ENCODE measurements at regions not wholly inside any gene's neighbourhood (a gene's known extent, or its start where the extent isn't known, plus 50 kb on each side); places are given as distances from the start of the nearest gene placed in this dataset.

DNA sequence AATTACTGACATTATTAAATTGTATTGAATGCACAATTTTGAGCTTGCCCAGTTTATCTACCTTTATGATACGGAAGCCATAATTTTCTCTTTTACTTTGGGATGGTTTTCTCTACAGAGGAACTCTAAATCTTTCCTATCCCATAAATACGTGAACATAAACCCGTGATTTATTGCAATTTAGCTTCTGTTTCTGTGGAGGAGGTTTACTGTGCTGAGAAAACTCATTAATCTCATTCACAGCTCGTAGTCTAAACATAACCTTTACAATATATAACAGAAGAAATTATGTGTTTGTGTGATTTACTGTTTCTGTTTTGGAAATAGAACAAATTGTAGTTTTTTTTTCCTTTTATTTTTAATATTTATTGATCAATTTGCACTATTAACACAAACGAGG is 207.1 kb upstream of the PCDH9 start:
- TF ChIP-seq, protein P1, sequence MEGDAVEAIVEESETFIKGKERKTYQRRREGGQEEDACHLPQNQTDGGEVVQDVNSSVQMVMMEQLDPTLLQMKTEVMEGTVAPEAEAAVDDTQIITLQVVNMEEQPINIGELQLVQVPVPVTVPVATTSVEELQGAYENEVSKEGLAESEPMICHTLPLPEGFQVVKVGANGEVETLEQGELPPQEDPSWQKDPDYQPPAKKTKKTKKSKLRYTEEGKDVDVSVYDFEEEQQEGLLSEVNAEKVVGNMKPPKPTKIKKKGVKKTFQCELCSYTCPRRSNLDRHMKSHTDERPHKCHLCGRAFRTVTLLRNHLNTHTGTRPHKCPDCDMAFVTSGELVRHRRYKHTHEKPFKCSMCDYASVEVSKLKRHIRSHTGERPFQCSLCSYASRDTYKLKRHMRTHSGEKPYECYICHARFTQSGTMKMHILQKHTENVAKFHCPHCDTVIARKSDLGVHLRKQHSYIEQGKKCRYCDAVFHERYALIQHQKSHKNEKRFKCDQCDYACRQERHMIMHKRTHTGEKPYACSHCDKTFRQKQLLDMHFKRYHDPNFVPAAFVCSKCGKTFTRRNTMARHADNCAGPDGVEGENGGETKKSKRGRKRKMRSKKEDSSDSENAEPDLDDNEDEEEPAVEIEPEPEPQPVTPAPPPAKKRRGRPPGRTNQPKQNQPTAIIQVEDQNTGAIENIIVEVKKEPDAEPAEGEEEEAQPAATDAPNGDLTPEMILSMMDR (IDR thresholded peaks at IDR 0.05; ENCODE audit: low read depth, low read length) = no peak
- TF ChIP-seq, protein P2, sequence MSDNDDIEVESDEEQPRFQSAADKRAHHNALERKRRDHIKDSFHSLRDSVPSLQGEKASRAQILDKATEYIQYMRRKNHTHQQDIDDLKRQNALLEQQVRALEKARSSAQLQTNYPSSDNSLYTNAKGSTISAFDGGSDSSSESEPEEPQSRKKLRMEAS (IDR thresholded peaks at IDR 0.05; ENCODE audit: low read depth, low read length) = no peak
- no peak for TF ChIP-seq MYC (IDR thresholded peaks at IDR 0.05; ENCODE audit: low read depth, low read length)
- TF ChIP-seq POLR2A (IDR thresholded peaks at IDR 0.05; ENCODE audit: extremely low read depth, insufficient read length) = no peak
- DNase-seq (ENCODE audit: low read depth) = no peak
- H3K4me3 ChIP-seq (ENCODE audit: low read depth, low read length) = no peak overlapping the region

DNA sequence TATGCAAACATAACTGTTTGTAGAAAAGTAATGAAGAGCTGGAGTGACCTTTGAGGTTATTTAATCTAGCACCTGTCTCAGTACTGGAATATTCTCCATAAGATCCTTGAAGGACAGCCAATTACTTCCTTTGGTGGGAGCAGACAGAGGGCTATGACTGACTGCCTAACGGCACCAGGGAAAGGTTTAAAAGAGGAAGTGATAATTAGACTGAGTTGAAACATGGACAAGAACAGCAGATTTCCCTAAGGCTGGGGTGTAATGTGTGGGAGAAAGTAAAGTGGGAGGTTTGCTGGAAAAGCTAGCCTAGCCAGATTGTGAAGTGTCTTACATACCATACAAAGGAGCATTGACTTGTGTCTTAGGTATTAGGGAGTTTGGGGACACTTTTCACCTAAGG is 191.3 kb upstream of the PCDH9 start:
- no peak overlapping the region for H3K4me3 ChIP-seq (ENCODE audit: low read depth, low read length)
- DNase-seq (ENCODE audit: low read depth) = peak; percentile 4
- TF ChIP-seq, protein P2 (IDR thresholded peaks at IDR 0.05; ENCODE audit: low read depth, low read length) = no peak
- TF ChIP-seq POLR2A (IDR thresholded peaks at IDR 0.05; ENCODE audit: extremely low read depth, insufficient read length) = no peak
- TF ChIP-seq, protein P1 (IDR thresholded peaks at IDR 0.05; ENCODE audit: low read depth, low read length) = no peak
- no peak for TF ChIP-seq MYC (IDR thresholded peaks at IDR 0.05; ENCODE audit: low read depth, low read length)

DNA sequence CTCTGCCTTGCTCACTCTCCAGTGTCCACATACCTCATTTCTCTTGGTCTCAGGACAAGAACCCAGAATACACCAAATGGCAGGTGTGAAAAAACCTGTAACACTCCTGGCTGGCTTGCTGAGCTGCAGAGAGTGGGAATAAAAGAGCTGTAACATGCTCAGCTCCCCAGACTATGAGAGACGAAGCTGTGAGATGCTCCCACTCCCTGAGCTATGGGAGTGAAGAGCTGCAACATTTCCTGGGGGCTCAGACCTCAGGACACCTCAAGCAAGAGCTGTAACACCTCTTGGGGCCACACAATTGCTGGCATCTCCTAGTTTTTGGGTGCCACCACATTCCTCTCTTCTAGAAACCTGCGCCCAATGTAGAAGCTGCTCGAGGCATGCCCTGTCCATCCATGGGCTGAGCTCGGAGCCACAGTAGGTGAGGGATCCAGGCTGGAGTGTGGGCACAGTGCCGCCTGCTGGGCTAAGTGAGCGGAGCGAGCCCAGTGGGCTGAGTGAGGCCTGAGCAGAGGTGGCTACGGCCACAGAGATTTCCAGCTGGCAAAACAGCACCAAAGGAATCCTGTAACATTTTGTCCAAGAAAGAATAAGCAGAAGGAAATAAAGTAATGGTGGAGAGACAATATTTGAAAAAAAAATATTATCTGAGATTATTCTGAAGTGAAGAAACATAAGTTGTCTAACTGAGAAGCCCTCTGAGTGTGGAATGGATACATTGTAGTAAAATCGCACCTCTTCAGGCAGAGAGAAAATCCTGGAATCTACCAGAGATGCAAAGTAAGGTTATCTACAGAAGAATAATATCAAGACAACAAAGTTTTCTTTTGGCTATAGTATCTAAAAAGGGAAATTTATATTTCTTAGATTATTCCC is 186.2 kb upstream of the PCDH9 start:
- no peak overlapping the region for H3K4me3 ChIP-seq (ENCODE audit: low read depth, low read length)
- TF ChIP-seq, protein P2 (IDR thresholded peaks at IDR 0.05; ENCODE audit: low read depth, low read length) = no peak
- TF ChIP-seq, protein P1 (IDR thresholded peaks at IDR 0.05; ENCODE audit: low read depth, low read length) = peak; percentile 90
- peak; percentile 29 for DNase-seq (ENCODE audit: low read depth)

DNA sequence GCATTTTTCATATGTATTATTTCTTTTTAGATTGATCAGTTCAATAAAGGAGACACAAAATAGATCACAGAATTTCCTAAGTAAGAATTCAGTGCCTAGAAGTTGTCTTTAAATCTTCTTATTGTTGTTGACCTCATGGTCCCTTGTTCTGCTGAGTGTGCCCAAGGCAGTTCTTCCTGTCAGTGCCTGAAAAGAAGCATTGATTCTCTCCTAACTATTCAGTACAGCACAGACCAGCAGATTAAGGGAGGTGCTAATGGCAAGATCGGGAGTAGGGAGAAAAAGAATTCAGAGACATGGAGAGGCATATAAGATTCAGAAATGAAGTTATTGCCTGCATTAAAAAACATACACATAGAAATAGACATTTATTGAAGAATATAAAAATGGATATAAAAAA is 180.5 kb upstream of the PCDH9 start:
- no peak for TF ChIP-seq POLR2A (IDR thresholded peaks at IDR 0.05; ENCODE audit: extremely low read depth, insufficient read length)
- H3K4me3 ChIP-seq (ENCODE audit: low read depth, low read length) = no peak overlapping the region
- DNase-seq (ENCODE audit: low read depth) = no peak

DNA sequence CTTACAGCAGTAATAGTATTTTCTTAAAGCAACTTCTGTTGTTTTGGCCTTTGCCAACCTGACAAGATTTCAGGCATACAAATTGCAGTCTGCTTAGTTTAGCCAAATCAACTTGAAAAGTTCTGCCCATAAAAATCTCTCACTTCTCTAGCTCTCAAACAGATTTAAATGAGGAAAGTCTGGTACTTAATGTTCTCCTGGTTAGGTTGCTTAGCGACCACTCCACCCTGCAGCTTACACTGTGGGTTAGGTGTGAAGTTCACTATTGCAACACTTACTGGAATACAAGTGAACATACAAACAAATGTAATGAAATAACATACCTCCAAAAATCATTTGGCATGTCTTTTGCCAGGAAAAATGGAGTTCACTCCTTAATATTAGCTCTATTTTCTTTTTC is 178.7 kb upstream of the PCDH9 start:
- no peak overlapping the region for H3K4me3 ChIP-seq (ENCODE audit: low read depth, low read length)
- TF ChIP-seq, protein P1 (IDR thresholded peaks at IDR 0.05; ENCODE audit: low read depth, low read length) = no peak
- TF ChIP-seq POLR2A (IDR thresholded peaks at IDR 0.05; ENCODE audit: extremely low read depth, insufficient read length) = no peak
- no peak for DNase-seq (ENCODE audit: low read depth)

DNA sequence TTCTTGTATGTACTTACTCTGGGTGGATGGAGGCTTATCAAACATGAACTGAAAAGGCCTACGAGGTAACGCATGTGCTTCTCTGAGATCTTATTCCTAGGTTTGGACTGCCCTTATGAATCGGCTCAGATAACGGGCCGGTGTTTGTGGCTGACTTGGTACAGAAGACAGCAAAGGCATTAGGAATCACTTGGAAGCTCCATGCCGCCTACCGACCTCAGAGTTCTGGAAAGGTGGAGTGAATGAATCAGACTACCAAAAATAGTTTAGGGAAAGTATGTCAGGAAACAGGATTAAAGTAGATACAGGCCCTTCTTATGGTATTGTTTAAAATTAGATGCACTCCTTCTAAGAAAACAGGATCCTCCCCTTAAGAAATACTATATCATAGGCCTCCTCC is 172.4 kb upstream of the PCDH9 start:
- TF ChIP-seq MYC (IDR thresholded peaks at IDR 0.05; ENCODE audit: low read depth, low read length) = no peak
- TF ChIP-seq, protein P1 (IDR thresholded peaks at IDR 0.05; ENCODE audit: low read depth, low read length) = no peak
- TF ChIP-seq POLR2A (IDR thresholded peaks at IDR 0.05; ENCODE audit: extremely low read depth, insufficient read length) = no peak
- TF ChIP-seq, protein P2 (IDR thresholded peaks at IDR 0.05; ENCODE audit: low read depth, low read length) = no peak
- no peak for DNase-seq (ENCODE audit: low read depth)
- no peak overlapping the region for H3K4me3 ChIP-seq (ENCODE audit: low read depth, low read length)
